Activated CD8-positive, alpha-beta memory T cell treated with anti-CD3 and anti-CD28 coated beads, Interleukin-2, amount 10 ng/mL, durations not matched to agents 7 days and 5 days (primary cell): ENCODE measurements at regions not wholly inside any gene's neighbourhood (a gene's known extent, or its start where the extent isn't known, plus 50 kb on each side); places are given as distances from the start of the nearest gene placed in this dataset.

Source experiments
- ATAC-seq: fragments of 150-1000 bp; cut with Tn5 transposase; one replicate; pipeline ENCODE4 v1.10.0; 2021; ENCODE audit warnings: moderate library complexity
- CTCF ChIA-PET: fragments of 350-600 bp; sonication (Branson Sonifier 250); formaldehyde crosslinking; loops from one replicate; lab custom pipeline; 2021; ENCODE audit warnings: antibody characterized with exemption; lab: Charles Lee
- DNase-seq: peaks from one replicate; pipeline ENCODE4 v3.0.0-alpha.2; 2020
- H3K27ac Mint-ChIP-seq: one replicate; pipeline ENCODE4 v1.8.0; 2021; ENCODE audit warnings: mild to moderate bottlenecking, mixed read lengths
- H3K27me3 Mint-ChIP-seq: one replicate; pipeline ENCODE4 v1.8.0; 2021; ENCODE audit warnings: mixed read lengths
- H3K36me3 Mint-ChIP-seq: one replicate; pipeline ENCODE4 v1.8.0; 2021; ENCODE audit warnings: mild to moderate bottlenecking, mixed read lengths
- H3K4me1 Mint-ChIP-seq: one replicate; pipeline ENCODE4 v1.8.0; 2021; ENCODE audit warnings: mixed read lengths
- H3K4me3 Mint-ChIP-seq: one replicate; pipeline ENCODE4 v1.8.0; 2021; ENCODE audit warnings: mild to moderate bottlenecking, moderate library complexity, mixed read lengths
- H3K9me3 Mint-ChIP-seq: one replicate; pipeline ENCODE4 v1.8.0; 2022; ENCODE audit warnings: low read depth, mixed read lengths

DNA sequence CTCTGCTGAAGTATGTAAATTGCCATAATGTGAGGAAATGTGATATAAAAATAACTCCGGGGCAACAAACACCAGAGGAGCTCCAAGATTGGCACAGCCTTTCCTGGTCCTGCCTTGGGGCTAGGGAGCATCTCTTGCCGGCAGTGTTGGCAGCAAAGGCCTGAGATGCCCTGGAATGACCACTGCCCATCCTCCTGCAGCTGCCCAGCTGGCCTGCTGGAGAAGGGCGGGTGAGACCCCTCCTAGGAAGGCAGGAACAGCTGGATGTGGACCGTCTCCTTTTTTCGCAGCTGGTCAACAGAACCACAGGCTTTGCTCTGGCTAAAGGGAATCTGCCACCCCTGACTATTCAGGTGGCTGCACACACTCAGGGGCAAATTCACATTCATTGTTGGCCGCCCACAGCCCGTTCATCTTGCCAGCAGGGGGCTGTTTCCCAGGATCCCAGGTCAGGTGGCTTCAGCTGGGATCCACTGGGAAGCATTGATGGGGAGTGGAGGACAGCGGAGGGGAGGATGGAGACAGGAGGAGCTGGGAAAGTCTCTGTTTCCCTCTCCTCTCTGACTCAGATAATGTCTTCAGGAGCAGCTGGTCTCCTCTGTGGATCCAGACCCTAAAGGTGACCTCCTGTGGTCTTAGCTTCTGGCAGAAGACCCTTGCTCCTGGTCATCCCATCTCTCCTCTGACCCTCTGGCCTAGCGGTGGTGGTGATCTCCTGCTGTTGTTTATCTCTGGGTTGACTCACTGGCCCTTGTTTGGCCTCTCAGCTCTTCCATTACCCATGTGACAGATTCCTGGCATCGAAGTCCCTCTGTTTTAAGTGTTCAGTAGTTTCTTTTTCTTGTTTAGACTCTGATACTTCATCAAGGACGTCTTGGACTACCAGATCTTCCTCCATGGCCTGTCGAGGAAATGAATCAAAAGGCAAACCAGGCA is 336.7 kb downstream of the DHX35 start:
- Mint-ChIP-seq H3K9me3 (no peaks in the 10 kb centered on the region), H3K27me3 (peaks cover 4% of the 10 kb centered on the region), H3K36me3 (no peaks in the 10 kb centered on the region), H3K4me3 (no peak overlapping the region), H3K4me1 (no peaks in the 10 kb centered on the region), H3K27ac (no peak overlapping the region)
- DNase-seq (no peak), ATAC-seq (no peak)
- CTCF ChIA-PET, result no interaction called here

DNA sequence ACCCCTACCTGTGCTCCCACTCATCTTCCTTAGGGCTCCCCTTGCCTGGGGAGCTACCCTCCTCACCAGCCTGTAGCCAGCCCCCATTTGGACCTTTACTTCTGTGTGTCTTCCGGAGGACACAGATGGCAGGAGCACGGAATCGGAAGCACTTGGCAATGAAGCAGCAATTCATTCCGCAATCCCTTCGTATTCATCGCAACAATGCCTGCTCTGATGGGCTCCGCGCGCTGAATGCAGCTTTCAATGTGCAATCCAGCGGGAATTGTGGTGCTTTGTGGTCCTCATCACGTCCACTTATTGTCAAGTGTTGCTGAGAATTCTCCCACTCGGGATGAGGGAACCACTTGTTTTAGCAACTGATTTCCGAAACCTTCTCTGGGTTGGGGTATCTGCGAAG is 336.0 kb downstream of the DHX35 start:
- H3K27ac Mint-ChIP-seq, result no peak overlapping the region
- no peaks in the 10 kb centered on the region for H3K4me1 Mint-ChIP-seq
- no peak for DNase-seq
- no peak overlapping the region for H3K4me3 Mint-ChIP-seq
- CTCF ChIA-PET, result no interaction called here
- no peak for ATAC-seq
- no peaks in the 10 kb centered on the region for H3K36me3 Mint-ChIP-seq
- H3K9me3 Mint-ChIP-seq, result no peaks in the 10 kb centered on the region
- peaks cover 6% of the 10 kb centered on the region for H3K27me3 Mint-ChIP-seq

GRCh38 chr20:39295301-39295700 is 333.2 kb downstream of the DHX35 start:
- Mint-ChIP-seq H3K27me3 (peaks cover 10% of the 10 kb centered on the region), H3K36me3 (no peaks in the 10 kb centered on the region), H3K4me3 (no peak overlapping the region), H3K27ac (no peak overlapping the region), H3K4me1 (no peaks in the 10 kb centered on the region), H3K9me3 (no peaks in the 10 kb centered on the region)
- DNase-seq (no peak), ATAC-seq (no peak)
- CTCF ChIA-PET, result no interaction called here

DNA sequence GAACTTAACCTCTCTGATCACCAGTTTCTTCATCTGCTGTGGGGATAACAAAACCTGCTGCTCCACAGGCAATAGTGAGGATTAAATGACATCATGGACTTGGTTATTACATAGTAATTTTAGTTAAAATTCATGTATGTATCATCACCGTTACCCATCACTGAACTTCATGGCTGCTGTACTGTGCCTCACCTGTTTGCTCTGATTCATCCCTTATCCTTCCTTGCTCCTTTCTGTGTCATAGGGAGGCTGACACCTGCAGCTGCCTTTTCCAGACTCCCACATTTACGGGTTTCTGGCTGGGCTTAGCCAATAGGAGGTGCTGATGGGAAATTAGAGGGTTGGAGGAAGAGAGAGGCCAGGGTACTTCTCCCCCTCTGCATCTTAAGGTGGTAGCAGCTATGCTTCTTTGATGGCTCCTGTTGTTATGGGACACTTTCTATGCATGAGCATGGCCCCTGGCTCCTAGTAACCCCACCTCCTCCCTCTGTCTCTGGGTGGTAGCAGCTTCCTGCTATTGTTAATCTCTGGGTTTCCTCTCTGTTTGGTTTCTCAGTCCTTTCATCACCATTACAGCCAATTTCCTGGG is 332.1 kb downstream of the DHX35 start:
- Mint-ChIP-seq H3K4me1 (no peaks in the 10 kb centered on the region), H3K27me3 (peaks cover 10% of the 10 kb centered on the region), H3K27ac (no peak overlapping the region), H3K36me3 (no peaks in the 10 kb centered on the region), H3K4me3 (no peak overlapping the region), H3K9me3 (no peaks in the 10 kb centered on the region)
- DNase-seq (no peak), ATAC-seq (no peak)
- CTCF ChIA-PET, result no interaction called here

- DNase-seq, result no peak
- no peaks in the 10 kb centered on the region for H3K36me3 Mint-ChIP-seq
- no peak overlapping the region for H3K4me3 Mint-ChIP-seq
Observed at GRCh38 chr20:39292193-39292736, 330.1 kb downstream of the DHX35 start.

DNA sequence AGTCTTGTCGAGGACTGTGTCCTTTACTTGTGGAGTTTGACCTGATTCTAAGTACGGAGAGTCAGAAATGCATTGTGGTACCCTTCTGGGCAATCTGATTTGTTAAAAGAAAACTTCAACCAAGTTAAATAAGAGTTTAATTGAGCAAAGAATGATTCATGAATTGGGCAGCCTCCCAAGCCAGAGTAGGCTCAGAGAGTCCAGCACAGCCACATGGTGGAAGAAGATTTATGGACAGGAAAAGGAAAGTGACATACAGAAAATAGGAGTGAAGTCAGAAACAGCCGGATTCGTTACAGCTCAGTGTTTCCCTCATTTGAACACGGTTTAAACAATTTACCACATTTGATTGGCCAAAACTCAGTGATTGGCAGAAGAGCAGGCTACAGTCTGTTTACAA is 329.2 kb downstream of the DHX35 start:
- no peaks in the 10 kb centered on the region for H3K4me1 Mint-ChIP-seq
- H3K9me3 Mint-ChIP-seq, result no peaks in the 10 kb centered on the region
- H3K27me3 Mint-ChIP-seq, result peaks cover 10% of the 10 kb centered on the region
- no peaks in the 10 kb centered on the region for H3K36me3 Mint-ChIP-seq
- no peak overlapping the region for H3K4me3 Mint-ChIP-seq
- CTCF ChIA-PET, result no interaction called here
- ATAC-seq (no peak), DNase-seq (no peak)
- no peak overlapping the region for H3K27ac Mint-ChIP-seq

More at GRCh38 chr20:39292193-39292736, 330.1 kb downstream of the DHX35 start:
- no peak overlapping the region for H3K27ac Mint-ChIP-seq
- ATAC-seq, result no peak
- CTCF ChIA-PET, result no interaction called here
- peaks cover 10% of the 10 kb centered on the region for H3K27me3 Mint-ChIP-seq
- no peaks in the 10 kb centered on the region for H3K9me3 Mint-ChIP-seq
- H3K4me1 Mint-ChIP-seq, result no peaks in the 10 kb centered on the region

DNA sequence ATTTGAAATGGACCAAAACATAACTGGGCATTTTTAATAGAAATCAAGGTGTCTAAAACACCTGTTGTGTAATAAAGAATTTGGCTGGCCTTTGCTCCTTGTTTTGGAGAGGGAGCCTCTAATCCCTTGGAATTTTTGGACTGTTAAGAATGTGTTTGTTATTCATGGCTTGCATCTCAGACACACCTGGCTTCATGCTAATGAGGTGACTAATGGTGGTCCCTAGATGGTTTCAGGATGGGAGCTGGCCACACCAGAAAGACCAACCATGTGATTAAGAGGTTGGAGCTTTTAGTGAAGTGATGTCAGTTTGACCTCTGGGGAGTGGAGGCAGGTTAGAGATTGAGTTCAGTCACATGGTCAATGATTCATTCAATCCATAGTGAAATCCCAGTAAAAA is 328.4 kb downstream of the DHX35 start:
- Mint-ChIP-seq H3K4me3 (no peak overlapping the region), H3K4me1 (no peaks in the 10 kb centered on the region), H3K36me3 (no peaks in the 10 kb centered on the region), H3K27ac (no peak overlapping the region), H3K9me3 (no peaks in the 10 kb centered on the region), H3K27me3 (peaks cover 10% of the 10 kb centered on the region)
- DNase-seq (no peak), ATAC-seq (no peak)
- CTCF ChIA-PET, result no interaction called here

DNA sequence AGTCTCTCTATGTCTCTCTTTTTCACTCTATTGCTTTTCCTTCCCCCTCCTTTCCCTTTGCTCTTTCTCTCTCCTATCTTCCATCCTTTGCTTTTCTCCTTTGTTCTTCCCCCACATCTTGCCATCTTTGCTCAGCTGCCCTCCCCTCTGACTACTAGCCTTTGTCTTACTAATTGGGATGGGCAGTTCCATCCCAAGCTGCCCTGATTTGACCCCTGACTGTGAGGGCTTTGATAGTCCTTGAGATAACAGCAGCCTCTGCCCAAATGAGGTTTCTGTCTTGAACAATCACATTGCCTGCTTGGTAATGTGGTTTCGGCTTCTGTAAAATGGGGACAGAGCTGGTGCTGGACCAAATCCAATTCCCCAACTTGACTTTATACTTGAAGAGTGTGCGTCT is 327.7 kb downstream of the DHX35 start:
- Mint-ChIP-seq H3K4me3 (no peak overlapping the region), H3K9me3 (no peaks in the 10 kb centered on the region), H3K36me3 (no peaks in the 10 kb centered on the region), H3K4me1 (no peaks in the 10 kb centered on the region), H3K27ac (no peak overlapping the region), H3K27me3 (peaks cover 10% of the 10 kb centered on the region)
- CTCF ChIA-PET, result interaction anchor here (1.2 kb wide), 1 partner anchor 584 kb away, joined by 4 read pairs; no protein-coding TSS in a partner anchor
- ATAC-seq, result no peak
- no peak for DNase-seq

GRCh38 chr20:39289316-39289715 is 327.2 kb downstream of the DHX35 start:
- Mint-ChIP-seq H3K4me3 (no peak overlapping the region), H3K9me3 (no peaks in the 10 kb centered on the region), H3K27me3 (peaks cover 6% of the 10 kb centered on the region), H3K27ac (no peak overlapping the region), H3K4me1 (no peaks in the 10 kb centered on the region), H3K36me3 (no peaks in the 10 kb centered on the region)
- CTCF ChIA-PET, result interaction anchor here (1.2 to 1.3 kb wide), 2 partner anchors 239 to 585 kb away, joined by 3 to 4 read pairs; no protein-coding TSS in a partner anchor
- DNase-seq (no peak), ATAC-seq (no peak)

DNA sequence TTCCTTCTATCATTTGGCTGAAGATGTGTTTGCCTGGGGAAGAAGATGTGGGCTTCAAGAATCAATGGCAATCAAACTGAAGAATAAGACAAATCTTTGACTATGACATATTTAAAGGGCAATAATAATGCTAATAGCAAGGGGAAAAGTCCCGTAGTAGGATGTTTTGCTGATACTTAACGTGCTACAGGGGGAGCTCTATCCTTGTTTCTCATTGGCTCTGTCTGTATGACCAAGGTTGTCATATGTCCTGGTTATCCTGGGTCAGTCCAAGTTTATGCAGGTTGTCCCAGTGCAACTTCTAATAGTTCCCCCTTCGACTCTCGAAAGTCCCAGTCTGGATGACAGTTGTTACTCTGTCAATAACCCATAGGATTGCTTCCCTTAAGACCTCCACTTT is 321.3 kb downstream of the DHX35 start:
- Mint-ChIP-seq H3K36me3 (no peaks in the 10 kb centered on the region), H3K27ac (no peak overlapping the region), H3K4me1 (no peaks in the 10 kb centered on the region), H3K4me3 (no peak overlapping the region), H3K27me3 (peaks cover 7% of the 10 kb centered on the region), H3K9me3 (no peaks in the 10 kb centered on the region)
- ATAC-seq (no peak), DNase-seq (no peak)
- CTCF ChIA-PET, result no interaction called here

GRCh38 chr20:39282619-39283092 is 320.5 kb downstream of the DHX35 start:
- Mint-ChIP-seq H3K4me3 (no peak overlapping the region), H3K9me3 (no peaks in the 10 kb centered on the region), H3K27ac (no peak overlapping the region), H3K36me3 (no peaks in the 10 kb centered on the region), H3K27me3 (peaks cover 10% of the 10 kb centered on the region), H3K4me1 (no peaks in the 10 kb centered on the region)
- CTCF ChIA-PET, result no interaction called here
- ATAC-seq (no peak), DNase-seq (no peak)

DNA sequence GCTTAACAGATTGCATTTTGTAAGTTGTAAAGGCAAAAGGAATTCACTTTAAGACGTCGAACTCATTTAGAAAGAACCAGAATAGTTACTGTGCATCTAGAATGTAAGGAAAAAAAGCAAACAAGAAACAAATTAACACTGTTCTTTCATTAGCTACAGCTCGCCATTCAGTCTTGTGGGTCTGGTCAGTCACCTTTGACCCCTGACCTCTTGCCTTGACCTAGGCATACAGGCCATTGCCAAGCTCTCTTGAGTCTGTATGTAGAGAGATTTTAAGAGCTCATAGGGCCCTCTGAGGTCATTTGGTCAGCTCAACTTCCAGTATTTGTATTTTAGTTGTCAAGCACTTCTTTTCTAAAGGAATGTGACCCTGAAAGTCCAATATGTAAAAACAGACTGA is 318.7 kb downstream of the DHX35 start:
- no peak overlapping the region for H3K4me3 Mint-ChIP-seq
- no peak overlapping the region for H3K27ac Mint-ChIP-seq
- H3K9me3 Mint-ChIP-seq, result no peaks in the 10 kb centered on the region
- H3K4me1 Mint-ChIP-seq, result no peaks in the 10 kb centered on the region
- ATAC-seq (no peak), DNase-seq (no peak)
- no peaks in the 10 kb centered on the region for H3K36me3 Mint-ChIP-seq
- peaks cover 10% of the 10 kb centered on the region for H3K27me3 Mint-ChIP-seq
- CTCF ChIA-PET, result interaction anchor here (1.2 kb wide), 1 partner anchor 16 kb away, joined by 4 read pairs; no protein-coding TSS in a partner anchor

DNA sequence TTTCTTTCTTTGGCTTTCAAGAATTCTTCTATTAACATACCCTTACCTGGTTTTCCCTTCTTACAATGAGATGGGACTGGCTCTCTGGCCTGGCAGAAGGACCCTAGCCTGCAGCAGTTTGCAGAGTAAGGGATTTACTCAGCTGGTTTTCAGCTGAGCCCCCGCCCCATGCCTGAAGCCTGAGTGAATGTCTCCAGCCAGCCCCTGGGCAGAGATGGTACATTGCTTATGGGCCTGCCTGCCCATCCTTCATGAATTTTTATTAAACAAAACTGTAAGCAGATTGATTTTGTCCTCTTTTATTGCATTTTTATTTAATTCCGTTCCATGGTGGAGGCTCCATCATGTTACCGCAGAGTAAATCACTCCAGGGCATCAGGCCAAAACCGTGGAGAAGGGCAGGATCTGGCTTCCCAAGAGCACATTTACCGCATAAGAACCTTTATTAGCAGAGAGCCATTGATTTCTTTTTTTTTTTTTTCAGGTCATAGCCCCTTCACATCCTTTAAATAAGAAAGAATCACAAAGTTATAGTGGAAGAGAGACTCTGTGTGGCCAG is 316.2 kb downstream of the DHX35 start:
- Mint-ChIP-seq H3K4me3 (no peak overlapping the region), H3K27me3 (peaks cover 14% of the 10 kb centered on the region), H3K36me3 (no peaks in the 10 kb centered on the region), H3K27ac (no peak overlapping the region), H3K9me3 (no peaks in the 10 kb centered on the region), H3K4me1 (no peaks in the 10 kb centered on the region)
- CTCF ChIA-PET, result no interaction called here
- ATAC-seq (no peak), DNase-seq (no peak)
